GM12892 (cell line): ENCODE measurements at regions not wholly inside any gene's neighbourhood (a gene's known extent, or its start where the extent isn't known, plus 50 kb on each side); places are given as distances from the start of the nearest gene placed in this dataset.

Experiments
- POLR2A ChIP-seq: IDR thresholded peaks from 2 replicates; pipeline ENCODE4 v1.6.1; 2011; ENCODE audit warnings: low read depth, low read length, control low read depth
- POLR2AphosphoS5 ChIP-seq: IDR thresholded peaks from 2 replicates; pipeline ENCODE4 v1.6.1; 2011; ENCODE audit warnings: low read depth, low read length, control low read depth

- no peak for TF ChIP-seq POLR2AphosphoS5
- no peak for TF ChIP-seq POLR2A
Measured at GRCh38 chr6:112526594-112526993, 179.5 kb downstream of the RFPL4B start.
